HG03139 (cell line): ENCODE measurements at regions not wholly inside any gene's neighbourhood (a gene's known extent, or its start where the extent isn't known, plus 50 kb on each side); places are given as distances from the start of the nearest gene placed in this dataset.

Experiments
- ATAC-seq: cut with Tn5 transposase; IDR thresholded peaks from one replicate; pipeline ENCODE4 v1.9.1; 2021; ENCODE audit not compliant: unreplicated experiment

DNA sequence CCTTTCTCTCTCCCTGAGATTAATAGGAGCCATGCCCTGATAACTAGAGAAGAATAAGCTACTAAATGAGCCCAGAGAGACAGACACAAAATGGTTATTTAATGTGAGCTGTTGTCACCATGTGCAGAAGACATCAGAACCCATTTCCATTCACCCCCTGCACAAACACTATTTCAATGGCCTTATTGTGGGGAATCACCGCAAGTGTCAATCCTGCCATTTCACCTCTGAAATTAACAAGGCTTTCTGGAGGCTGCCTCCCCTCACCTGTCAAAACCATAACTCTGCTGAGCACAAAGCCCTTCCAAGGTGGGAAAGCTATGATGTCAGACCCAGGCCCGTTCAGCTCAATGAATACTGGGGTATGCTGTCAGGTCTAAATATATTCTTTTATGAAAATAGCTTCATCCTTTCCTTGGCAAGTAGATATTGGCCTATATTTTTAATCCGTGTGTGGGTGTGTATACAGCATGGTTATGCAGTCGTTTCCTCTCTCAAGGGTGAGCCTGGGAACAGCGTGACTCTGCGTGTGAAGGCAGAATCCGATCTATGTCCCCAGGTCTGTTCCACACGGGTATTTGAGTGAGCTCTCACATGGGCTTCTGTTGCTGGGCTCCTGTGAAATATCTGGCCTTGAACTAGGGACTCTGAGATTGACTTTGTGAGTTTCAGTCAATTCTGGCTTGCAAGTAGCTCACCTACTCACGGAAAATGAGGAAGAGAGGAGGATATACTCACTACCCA, 266.3 kb downstream of the FBXW7 start:
- ATAC-seq, result no peak

DNA sequence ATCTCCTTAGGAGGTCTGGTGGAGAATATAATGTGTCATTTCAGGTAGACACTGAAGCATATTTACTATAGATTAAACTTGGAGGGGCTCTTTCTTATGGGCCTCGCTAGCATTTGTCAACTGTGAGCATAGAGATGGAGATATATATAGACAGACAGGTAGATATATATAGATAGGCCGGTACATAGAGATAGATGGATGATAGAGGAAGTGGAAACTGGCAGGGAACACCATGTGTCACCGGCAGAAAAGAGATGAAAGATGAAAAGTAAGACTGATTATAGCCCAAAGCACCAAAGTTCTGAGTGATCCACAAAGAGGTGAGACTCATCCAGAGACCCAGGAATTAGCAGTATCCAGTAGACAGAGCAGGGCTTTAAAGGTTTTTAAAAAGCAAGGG, 268.1 kb downstream of the FBXW7 start:
- no peak for ATAC-seq

DNA sequence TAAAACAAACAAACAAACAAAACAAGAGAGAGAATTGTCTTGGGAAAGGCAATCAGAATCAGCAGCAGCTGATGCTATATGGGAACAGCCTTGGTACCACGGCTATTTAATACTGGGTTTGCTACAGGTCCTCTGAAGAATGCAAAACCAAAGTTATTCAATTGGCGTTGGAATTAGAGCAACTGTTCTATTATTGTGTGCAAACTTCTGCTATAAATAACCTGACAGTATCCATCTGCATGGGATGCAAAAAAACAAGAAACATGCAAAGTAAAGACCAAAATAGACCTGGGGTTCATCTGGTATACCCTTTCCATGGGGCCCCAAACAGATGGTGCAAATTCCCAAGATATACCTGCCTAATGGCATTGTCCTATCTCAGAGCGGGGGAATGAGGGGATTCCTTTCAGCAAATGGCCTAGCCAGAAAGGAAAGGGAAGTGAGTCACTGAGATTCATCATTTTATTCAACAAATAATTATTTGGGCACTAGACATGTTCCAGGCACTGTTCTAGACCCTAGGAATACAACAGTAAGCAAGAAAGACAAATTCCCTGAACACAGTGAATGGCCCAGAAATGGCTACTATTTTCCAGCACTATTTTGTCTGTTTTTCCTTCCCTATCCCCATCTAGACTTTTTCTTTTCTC, 268.9 kb downstream of the FBXW7 start:
- no peak for ATAC-seq

DNA sequence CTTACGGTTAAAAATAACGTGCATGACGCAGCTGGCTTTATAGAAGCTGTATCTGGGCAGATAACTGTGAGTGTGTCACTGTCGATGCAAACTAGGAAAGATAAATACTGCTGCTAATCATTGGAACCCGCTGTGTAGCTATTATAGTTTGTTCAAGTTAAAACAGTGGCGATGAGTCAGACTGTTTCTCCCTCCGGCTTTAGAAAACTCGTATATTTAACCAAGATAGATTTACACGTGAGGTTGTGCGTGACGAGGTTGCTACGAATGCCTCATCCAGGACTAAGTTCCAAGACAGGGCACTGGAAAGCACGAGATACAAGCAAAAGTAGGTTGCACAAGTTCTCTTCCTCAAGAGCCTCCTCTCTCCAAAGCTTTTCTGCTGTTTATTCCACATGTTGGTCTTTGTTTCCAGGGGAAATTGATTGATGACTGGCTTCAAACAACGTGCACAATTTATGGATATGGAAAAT, 270.7 kb downstream of the FBXW7 start:
- ATAC-seq, result no peak

DNA sequence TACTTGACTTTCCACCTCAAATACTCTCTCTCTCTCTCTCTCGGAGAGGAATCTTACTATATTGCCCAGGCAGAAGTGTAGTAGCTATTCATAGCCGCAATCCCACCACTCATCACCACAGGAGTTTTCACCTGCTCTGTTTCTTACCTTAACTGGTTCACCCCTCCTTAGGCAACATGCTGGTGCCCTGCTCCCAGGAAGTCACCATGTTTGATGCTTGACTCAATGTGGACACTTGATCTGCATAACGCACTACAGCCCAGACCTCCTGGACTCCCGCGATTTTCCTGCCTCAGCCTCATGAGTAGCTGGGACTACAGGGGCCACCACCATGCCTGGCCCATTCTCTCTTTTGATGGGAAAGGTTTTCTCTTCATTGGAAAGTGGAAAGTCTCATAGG, 271.8 kb downstream of the FBXW7 start:
- ATAC-seq, result no peak

DNA sequence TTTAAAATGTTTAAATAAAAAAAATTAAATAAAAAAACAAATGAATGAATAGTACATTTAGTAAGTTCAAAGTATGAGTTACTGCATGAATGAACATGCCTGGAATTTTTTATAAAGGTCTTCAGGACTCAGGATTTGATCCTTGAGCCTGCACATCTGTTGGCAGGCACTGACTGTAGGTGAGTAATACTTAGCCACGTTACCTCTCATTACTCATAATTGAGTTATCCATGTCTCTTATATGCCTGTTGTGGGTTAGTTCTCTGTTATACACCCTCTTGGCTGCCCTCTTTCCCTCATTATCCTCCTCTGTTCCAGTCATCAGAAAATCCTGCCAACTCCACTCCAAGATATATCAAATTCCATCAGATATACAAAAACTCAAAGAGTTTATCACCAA, 276.0 kb downstream of the FBXW7 start:
- ATAC-seq, result no peak

DNA sequence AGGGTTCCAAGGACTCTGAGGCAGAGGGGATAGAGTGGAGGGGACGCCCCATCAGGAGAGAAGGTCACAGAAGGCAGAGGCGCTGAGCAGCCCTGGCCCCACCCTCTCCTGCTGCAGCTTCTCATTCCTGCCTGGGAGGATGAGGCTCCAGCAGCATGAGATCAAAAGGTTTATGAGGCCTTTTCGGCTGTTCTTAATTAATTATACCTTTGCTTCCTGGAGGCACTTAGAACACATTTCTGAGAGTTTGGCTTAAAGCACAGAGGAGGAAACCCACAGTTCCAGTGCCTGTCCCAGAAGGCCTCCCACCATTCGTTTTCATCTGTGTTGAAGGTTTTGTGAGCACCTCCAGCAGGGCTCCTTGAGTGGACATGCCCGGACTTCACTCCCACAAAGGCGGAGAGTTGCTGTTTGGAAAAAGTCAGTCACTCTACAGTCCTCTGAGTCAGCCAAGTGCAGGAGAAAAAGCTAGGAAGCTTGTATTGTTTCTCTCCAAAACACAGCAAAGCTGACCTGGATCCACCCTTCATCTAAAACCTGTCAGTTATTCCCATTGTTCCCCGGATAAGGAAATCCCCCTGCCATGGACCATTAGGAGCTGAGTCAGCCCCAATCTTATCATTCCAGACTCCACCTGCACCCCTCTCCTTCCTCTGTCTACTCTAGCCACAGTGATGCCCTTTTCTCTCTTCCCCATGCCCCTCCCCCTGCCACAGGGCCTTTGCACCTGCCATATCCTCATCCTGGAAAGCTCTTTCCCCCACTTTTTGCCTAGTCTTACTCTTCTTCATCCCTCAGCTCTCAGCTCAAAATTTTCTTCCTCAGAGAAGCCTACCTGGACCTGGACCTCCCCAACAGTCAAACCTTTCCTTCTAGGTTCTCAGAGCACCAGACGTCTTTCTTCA, 276.8 kb downstream of the FBXW7 start:
- no peak for ATAC-seq

DNA sequence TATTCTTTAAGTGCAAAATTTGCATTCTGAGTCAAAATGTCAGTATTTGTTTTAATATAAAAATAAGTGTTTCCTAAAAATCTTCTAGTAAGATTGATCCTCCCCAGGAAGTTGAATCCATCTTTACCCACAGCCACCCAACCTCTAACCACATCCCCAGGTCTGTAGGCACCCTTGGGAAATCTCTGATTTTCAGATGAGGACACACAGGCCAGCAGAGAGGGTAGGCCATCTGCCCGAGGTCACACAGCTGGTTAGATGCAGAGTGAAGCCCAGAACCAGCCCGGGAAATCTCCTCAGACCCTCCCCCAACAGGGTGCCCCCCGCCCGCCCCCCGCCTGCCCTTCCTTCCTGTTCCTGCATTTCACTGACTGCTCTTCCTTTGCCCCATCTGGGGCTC, 277.5 kb downstream of the FBXW7 start:
- no peak for ATAC-seq

DNA sequence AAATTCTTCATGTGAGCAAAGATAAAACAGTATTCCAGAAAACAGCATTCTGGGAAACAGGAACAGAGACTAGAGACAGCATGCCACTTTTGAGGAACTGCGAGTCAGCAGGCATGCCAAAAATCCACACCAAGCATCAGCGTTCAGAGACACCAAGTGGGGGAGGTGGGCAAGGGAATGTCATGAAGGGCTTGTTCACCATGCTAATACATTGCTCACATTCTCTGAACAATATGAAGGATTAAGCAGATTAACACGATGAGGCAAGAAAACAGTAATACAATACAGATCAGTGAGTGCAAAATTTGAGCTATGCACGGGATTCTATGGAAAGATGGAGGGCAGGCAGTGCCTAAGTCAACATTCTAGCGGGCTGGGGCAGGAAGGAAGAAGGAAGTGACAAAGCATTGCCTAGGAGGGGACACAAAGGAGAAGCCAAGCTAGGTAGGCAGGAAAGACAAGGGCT, 278.3 kb downstream of the FBXW7 start:
- ATAC-seq, result no peak

DNA sequence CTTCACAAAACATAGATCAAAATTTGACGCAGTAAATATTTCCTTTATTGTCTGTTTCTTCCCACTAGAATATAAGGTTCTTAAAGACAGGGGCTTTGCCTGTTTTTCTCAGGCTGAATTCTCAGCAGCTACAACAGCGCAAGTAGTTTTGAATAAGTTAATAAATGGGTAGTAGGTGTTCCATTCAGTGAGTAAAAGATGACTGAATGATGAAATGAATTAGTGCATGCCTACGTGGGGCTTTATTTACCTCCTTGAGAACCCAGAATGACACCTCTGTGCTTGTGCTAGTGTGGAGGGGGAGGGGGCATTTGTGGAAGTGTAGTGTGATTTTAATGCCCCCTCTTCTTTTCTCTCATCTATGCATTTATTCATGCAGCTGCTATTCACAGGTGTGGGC, 278.9 kb downstream of the FBXW7 start:
- ATAC-seq, result no peak

DNA sequence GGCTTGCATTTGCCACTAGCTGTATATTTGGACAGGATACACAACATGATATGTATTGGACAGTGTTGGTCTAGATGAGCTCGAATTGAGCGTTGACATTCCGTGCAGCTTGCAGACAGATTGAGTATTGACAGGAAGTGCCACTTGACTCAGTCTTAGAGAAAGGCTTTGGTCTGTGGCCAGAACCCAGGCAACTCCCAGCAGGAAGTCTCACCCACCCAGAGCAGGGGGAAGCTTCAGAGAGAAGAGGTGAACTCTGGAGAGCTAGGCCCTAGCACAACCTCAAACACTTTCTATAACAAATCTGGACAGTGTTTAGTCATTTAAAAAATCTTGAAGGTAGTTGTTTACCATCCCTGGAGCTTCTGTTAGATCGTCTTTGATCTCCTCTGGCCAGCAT, 280.5 kb downstream of the FBXW7 start:
- peak; percentile 89 for ATAC-seq

DNA sequence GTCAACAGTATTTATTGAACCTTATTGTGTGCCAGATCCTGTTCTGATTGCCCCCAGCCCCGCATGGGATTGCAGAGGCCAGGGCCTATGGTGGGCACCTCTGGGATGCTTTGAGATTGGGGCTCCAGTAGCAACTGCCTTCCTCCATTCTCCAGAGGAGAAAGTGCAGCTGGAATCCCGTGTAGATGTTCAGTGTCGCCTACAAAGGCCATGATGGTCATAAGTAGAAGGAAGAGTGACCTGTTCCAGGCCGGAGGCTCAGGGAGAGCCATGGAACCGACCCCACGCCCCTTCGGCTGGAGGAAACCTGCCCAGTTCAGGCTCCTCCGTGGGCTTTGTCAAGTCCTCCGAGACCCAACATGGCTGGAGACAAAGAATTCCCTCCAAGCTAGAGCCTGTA, 287.5 kb downstream of the FBXW7 start:
- ATAC-seq, result no peak

DNA sequence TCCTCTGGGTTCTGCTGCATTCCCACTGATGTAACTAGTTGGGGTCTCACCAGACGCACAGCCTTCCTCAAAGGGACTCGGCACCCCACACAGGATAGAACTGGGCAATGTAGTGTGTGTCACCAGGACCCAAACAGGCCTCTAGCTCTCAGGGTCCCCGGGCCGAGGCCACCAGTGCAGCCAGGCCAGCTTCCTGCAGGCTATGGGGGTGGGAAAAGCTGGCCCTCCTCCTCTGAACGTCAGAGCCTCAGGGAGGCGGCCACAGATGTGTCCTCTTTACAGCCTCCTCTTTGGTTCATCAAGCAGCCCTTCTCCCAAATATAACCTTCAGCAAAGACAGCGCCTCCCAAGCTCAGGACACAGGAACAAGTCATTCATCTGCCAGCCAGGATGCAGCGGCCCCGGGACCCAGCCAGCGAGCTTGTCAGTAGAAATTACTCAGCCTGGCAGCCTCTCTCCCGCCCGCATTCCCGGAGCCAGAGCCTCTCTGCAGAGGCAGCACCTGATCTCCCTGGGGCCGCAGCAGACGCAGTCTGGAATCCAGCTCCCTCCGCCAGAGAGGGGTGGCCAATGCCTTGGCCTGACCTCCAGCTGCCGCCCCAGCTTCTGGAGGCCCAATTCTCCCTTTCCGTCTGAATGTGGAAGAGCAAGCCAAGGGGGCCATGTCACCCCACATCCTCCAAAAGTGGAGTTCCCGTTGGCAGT, 288.5 kb downstream of the FBXW7 start:
- ATAC-seq, result no peak

DNA sequence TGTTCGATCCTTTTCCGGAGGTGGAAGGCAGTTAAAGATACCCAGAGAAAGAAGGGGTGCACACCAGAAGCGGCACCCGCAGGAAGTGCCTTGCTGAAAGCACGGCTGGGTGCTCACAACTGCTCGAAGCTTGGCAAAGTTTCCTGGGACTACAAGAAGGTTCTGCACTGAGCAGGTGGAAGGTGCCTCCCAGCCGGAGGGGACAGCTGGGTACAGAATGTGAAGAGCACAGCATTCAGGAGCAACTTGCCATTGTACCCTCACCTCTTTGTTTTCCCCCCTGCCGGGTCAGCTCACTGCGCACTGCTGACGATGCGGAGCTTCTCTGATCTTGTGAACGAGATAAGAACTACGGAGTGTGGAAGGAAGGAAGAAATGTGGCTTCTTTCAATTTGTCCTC, 289.2 kb downstream of the FBXW7 start:
- ATAC-seq, result no peak

DNA sequence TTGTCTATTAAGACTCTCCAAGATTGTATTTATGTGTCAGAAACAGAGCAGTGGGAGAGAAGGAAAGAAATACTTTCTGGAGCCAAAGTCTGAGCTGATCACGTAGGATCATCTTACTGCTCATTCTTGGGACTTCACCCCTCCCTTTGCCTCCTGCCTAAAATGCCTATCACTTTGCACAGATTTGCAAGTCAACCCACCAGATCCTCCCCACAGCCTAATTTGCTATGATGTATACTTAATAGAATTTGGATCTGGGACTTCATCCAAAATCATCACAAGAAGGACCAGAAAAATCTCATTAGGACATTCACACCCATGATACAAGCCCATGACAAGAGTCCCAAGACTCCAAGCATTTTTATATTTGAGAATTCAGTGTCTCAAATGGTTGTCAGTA, 290.2 kb downstream of the FBXW7 start:
- ATAC-seq, result no peak

DNA sequence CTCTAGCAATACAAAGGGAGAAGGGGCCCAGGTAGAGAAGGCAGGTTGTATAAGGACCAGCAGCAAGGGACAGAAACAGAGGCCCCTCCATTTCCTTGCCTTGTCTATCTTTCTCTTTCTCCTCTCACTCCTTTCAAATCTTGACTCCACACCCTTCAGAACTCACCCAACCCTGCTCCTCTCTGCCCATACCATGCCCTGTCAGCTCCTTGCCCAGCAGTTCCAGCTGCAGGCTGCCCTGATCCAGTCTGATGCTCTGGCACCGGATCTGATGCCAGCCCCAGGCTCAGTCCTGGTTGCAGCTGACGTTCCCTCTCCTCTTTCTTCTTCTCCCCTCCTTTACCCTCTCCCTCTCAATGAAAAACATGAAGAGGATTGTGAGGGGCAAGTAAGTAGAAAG, 291.2 kb downstream of the FBXW7 start:
- no peak for ATAC-seq

DNA sequence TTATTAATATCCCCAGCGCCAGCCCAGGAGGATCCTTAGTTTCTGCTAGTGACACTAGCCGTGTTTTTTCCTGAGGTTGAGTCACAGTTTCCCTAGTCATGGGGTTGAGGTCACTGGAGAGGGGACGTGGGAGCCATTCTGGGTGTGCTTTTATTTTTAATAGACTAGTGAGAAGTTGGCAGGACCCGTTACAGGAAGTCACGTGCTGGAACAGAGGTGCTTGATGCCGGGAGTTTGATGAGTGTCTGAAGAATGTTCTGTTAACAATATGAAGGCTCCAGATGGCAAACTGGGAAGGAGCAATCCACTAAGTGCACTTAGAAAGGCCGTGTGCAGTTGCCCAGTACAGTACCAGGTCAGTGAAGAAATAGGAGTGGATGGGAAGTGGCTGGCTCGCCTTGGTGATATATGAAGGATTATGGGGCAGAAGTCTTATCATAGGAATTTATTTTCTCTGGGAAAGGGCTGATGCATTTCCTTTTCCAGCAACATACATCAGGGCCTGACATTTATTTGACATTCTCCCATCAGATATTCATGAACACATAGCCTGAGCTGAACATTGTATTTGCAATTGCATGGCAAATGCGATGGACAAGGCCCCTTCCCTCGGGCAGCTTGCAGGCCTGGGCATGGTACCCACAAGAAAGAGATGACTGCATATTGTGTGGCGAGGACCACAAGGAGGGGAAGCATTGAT, 291.8 kb downstream of the FBXW7 start:
- ATAC-seq, result no peak

DNA sequence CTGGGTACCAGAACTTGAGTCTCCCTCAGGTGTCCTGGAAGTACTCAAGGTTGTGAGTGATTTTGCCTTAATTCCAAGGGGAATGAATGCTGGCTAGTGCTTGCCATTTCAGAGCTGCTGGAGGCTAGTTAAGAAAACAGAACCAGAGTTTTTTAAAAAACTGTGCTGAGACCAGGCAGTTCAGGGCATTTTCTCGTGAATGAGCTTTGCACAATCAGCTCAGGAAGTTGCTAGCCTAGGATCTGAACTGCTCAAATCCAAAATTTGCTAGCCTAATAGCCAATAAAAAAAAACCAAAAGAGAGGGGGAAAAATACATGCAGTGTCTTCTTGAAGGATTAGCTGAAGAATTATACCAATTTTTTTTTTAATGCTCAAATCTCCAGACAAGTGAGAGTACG, 292.7 kb downstream of the FBXW7 start:
- ATAC-seq, result no peak

DNA sequence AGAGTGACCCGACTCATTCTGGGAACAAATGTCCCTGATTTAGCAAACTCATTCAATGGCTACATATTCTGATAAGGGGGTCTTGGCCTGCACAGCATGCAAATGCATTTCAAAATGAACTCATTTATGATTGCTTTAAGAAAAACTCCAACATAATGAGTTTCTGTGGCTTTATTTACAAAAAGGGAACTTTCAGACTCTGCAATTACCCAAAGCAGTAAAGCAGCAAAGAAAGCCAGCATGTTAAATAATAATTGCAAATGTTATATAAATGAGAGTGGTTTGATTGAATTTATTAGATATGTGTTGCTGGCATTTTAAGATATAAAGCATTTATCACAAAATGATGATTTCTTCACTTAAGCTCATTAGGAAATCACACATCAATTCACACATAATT, 295.7 kb downstream of the FBXW7 start:
- ATAC-seq, result no peak

DNA sequence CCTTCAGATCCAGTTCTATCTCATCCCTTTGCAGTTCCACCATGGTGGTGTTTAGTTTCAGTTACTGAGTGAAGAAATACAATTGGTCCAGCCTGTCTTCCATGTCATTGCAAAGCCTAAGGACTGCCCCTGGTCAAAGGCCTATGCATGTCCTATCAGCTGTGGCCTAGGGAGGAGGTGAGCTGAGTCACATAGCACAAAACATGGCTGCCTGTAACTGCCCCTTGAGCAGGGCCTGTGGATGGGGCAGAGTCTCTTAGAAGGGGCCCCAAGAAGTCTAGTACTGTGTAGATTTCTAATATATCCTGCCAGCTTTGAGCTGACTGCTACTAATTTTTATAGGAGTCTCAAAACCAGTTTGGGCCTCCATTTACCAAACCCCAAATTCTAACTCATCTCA, 296.7 kb downstream of the FBXW7 start:
- ATAC-seq, result no peak
